Neuronal stem cell (in vitro differentiated cells): ENCODE measurements at regions not wholly inside any gene's neighbourhood (a gene's known extent, or its start where the extent isn't known, plus 50 kb on each side); places are given as distances from the start of the nearest gene placed in this dataset.

ENCODE experiments used
- DNase-seq: peaks from one replicate; pipeline ENCODE4 v3.0.0-alpha.2; 2013; ENCODE audit warnings: low spot score
- H2AFZ ChIP-seq: one replicate; pipeline ENCODE4 v1.6.1; 2013; ENCODE audit warnings: mild to moderate bottlenecking, low read length, inconsistent platforms
- H2AK5ac ChIP-seq: 2 replicates; pipeline ENCODE4 v1.6.1; 2013; ENCODE audit warnings: low read depth, mild to moderate bottlenecking, inconsistent platforms, low read length, moderate library complexity, mixed read lengths
- H2BK120ac ChIP-seq: 2 replicates; pipeline ENCODE4 v1.6.1; 2013; ENCODE audit warnings: low read depth, mild to moderate bottlenecking, inconsistent platforms, low read length, moderate library complexity, mixed read lengths
- H2BK12ac ChIP-seq: one replicate; pipeline ENCODE4 v1.6.1; 2013; ENCODE audit warnings: low read length, inconsistent platforms
- H2BK15ac ChIP-seq: 2 replicates; pipeline ENCODE4 v1.6.1; 2013; ENCODE audit warnings: mild to moderate bottlenecking, low read length, inconsistent platforms, mixed read lengths
- H2BK5ac ChIP-seq: one replicate; pipeline ENCODE4 v1.6.1; 2013; ENCODE audit warnings: inconsistent platforms, mild to moderate bottlenecking, low read length, moderate library complexity
- H3K14ac ChIP-seq: one replicate; pipeline ENCODE4 v1.6.1; 2013; ENCODE audit warnings: low read length, inconsistent platforms
- H3K18ac ChIP-seq: 2 replicates; pipeline ENCODE4 v1.6.1; 2013; ENCODE audit warnings: low read length, inconsistent platforms
- H3K23ac ChIP-seq: 2 replicates; pipeline ENCODE4 v1.6.1; 2013; ENCODE audit warnings: low read depth, mild to moderate bottlenecking, mixed read lengths, low read length, inconsistent platforms; ENCODE audit not compliant: poor library complexity
- H3K27ac ChIP-seq: replicated peaks from 3 replicates; pipeline ENCODE4 v1.5.1; 2013; ENCODE audit warnings: low read length, inconsistent platforms
- H3K27me3 ChIP-seq, 3 experiments: 2 replicates each; pipeline ENCODE4 v1.6.1; 2013; ENCODE audit warnings: low read length in 3 of 3, mild to moderate bottlenecking in 2 of 3, inconsistent platforms in 1 of 3, low read depth in 1 of 3, mixed read lengths in 1 of 3, moderate library complexity in 1 of 3; ENCODE audit not compliant: control insufficient read depth in 3 of 3, insufficient read depth in 3 of 3
- H3K36me3 ChIP-seq, 2 donors: replicated peaks in 1 of 2; 2 replicates each; pipeline ENCODE4 v1.6.1; 2013; ENCODE audit warnings: low read length in 2 of 2; ENCODE audit not compliant: control insufficient read depth in 2 of 2, insufficient read depth in 2 of 2
- H3K4ac ChIP-seq: 2 replicates; pipeline ENCODE4 v1.6.1; 2013; ENCODE audit warnings: inconsistent platforms, mild to moderate bottlenecking, low read length, moderate library complexity
- H3K4me1 ChIP-seq, 2 donors: 1 replicate in 1 of 2; 2 replicates in 1 of 2; pipeline ENCODE4 v1.6.1; 2013; ENCODE audit warnings: low read length in 2 of 2, low read depth in 1 of 2; ENCODE audit not compliant: control insufficient read depth in 2 of 2, insufficient read depth in 1 of 2
- H3K4me2 ChIP-seq: one replicate; pipeline ENCODE4 v1.6.1; 2013; ENCODE audit warnings: mild to moderate bottlenecking, low read length, inconsistent platforms; ENCODE audit not compliant: insufficient read depth, poor library complexity, severe bottlenecking
- H3K4me3 ChIP-seq, 2 donors: 2 replicates each; pipeline ENCODE4 v1.5.1; 2013; ENCODE audit warnings: low read length in 2 of 2, mild to moderate bottlenecking in 2 of 2, inconsistent platforms in 1 of 2, moderate library complexity in 1 of 2
- H3K79me1 ChIP-seq: one replicate; pipeline ENCODE4 v1.6.1; 2013; ENCODE audit warnings: low read depth, mild to moderate bottlenecking, inconsistent platforms, low read length, moderate library complexity
- H3K9ac ChIP-seq: one replicate; pipeline ENCODE4 v1.6.1; 2013; ENCODE audit warnings: mild to moderate bottlenecking, low read depth, low read length, inconsistent platforms; ENCODE audit not compliant: poor library complexity
- H3K9me3 ChIP-seq, 2 donors: replicated peaks in 1 of 2; 2 replicates each; pipeline versions ENCODE3 to v1.6.1; 2013; ENCODE audit warnings: low read length in 2 of 2, mild to moderate bottlenecking in 2 of 2, inconsistent platforms in 1 of 2, low read depth in 1 of 2, mixed read lengths in 1 of 2, moderate library complexity in 1 of 2; ENCODE audit not compliant: control insufficient read depth in 2 of 2, insufficient read depth in 1 of 2
- H4K8ac ChIP-seq: one replicate; pipeline ENCODE4 v1.6.1; 2013; ENCODE audit warnings: low read depth, mild to moderate bottlenecking, inconsistent platforms, low read length, moderate library complexity
- H4K91ac ChIP-seq: one replicate; pipeline ENCODE4 v1.6.1; 2013; ENCODE audit warnings: low read length, low read depth, mild to moderate bottlenecking, inconsistent platforms; ENCODE audit not compliant: poor library complexity
- WGBS, 2 donors: extraction: QIAGEN DNeasy Blood & Tissue Kit; methylation state at CpG; one replicate each; pipeline ENCODE4 v1.1.7; 2013; ENCODE audit warnings: missing lambda C conversion rate in 2 of 2, mixed read lengths in 1 of 2; ENCODE audit not compliant: insufficient read length in 2 of 2, insufficient replicate concordance in 1 of 2; ENCODE audit errors: extremely low coverage in 2 of 2; 5-methylcytosine and 5-hydroxymethylcytosine counted together

GRCh38 chr16:51048544-51048943 is 102.5 kb downstream of the SALL1 start:
- no peak overlapping the region for H2BK5ac ChIP-seq
- peaks cover 0 to 10% of the 10 kb centered on the region in 2 donors for H3K4me1 ChIP-seq
- DNase-seq, result no peak
- H3K79me1 ChIP-seq, result no peaks in the 10 kb centered on the region
- H2BK12ac ChIP-seq, result no peak overlapping the region
- no peak overlapping the region for H3K4ac ChIP-seq
- no peak overlapping the region for H4K91ac ChIP-seq
- H3K27me3 ChIP-seq, result peaks cover 0 to 10% (median 0%) of the 10 kb centered on the region in 3 experiments
- H3K9ac ChIP-seq, result no peak overlapping the region
- H2AFZ ChIP-seq, result no peak overlapping the region
- no peak overlapping the region for H3K23ac ChIP-seq
- no peaks in the 10 kb centered on the region for H3K9me3 ChIP-seq
- no peak overlapping the region for H2BK15ac ChIP-seq
- no peak overlapping the region for H3K18ac ChIP-seq
- H3K27ac ChIP-seq, result no peak overlapping the region
- H2BK120ac ChIP-seq, result no peak overlapping the region
- H4K8ac ChIP-seq, result no peak overlapping the region
- H3K4me3 ChIP-seq, result no peak overlapping the region
- no peak overlapping the region for H3K14ac ChIP-seq
- no CpG with 5 or more reads among the region's 3 CpGs for WGBS, 2 donors
- H2AK5ac ChIP-seq, result no peak overlapping the region
- H3K36me3 ChIP-seq, result no peaks in the 10 kb centered on the region
- H3K4me2 ChIP-seq, result no peak overlapping the region

DNA sequence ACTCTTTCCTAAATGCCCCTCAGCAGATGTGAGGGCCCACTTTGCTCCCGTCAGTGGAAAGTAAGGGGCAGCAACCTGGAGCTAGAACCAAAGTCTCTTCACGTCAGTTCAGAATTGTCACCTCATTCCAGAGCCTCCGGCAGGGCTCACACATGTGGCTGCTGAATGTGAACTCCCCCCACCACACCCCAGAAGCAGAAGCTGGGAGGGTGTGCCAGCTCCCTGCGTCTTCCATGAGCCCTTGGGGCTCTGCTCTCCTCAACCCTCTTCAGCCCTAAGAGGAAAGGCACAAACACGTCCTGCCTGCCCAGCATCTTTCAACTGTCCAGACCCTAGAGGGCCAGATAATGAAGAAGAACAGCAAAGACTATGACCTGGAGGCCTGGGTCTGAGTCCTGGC is 105.3 kb downstream of the SALL1 start:
- no peak overlapping the region for H2BK15ac ChIP-seq
- H2BK120ac ChIP-seq, result no peak overlapping the region
- H2BK5ac ChIP-seq, result no peak overlapping the region
- no peak overlapping the region for H3K23ac ChIP-seq
- H3K4me1 ChIP-seq, result peaks cover 0 to 6% of the 10 kb centered on the region in 2 donors
- H3K14ac ChIP-seq, result no peak overlapping the region
- no peak overlapping the region for H3K4me2 ChIP-seq
- no peak overlapping the region for H3K4me3 ChIP-seq
- H3K79me1 ChIP-seq, result no peaks in the 10 kb centered on the region
- no peak overlapping the region for H3K4ac ChIP-seq
- DNase-seq, result no peak
- no peaks in the 10 kb centered on the region for H3K36me3 ChIP-seq
- H4K91ac ChIP-seq, result no peak overlapping the region
- peak overlapping the region; percentile 2 for H3K18ac ChIP-seq
- H4K8ac ChIP-seq, result no peak overlapping the region
- no peak overlapping the region for H2AFZ ChIP-seq
- no peak overlapping the region for H3K9ac ChIP-seq
- no peak overlapping the region for H2BK12ac ChIP-seq
- peaks cover 0 to 10% (median 2%) of the 10 kb centered on the region in 3 experiments for H3K27me3 ChIP-seq
- no peak overlapping the region for H3K27ac ChIP-seq
- WGBS, 2 donors, result no CpG with 5 or more reads among the region's 5 CpGs
- H3K9me3 ChIP-seq, result no peaks in the 10 kb centered on the region
- H2AK5ac ChIP-seq, result no peak overlapping the region

- no peaks in the 10 kb centered on the region for H3K9me3 ChIP-seq
- H3K23ac ChIP-seq, result no peak overlapping the region
- H3K27me3 ChIP-seq, result peaks cover 0 to 10% (median 2%) of the 10 kb centered on the region in 3 experiments
- H3K4me2 ChIP-seq, result no peak overlapping the region
- no CpG with 5 or more reads among the region's 3 CpGs for WGBS, 2 donors
- H2AFZ ChIP-seq, result no peak overlapping the region
- no peak overlapping the region for H3K9ac ChIP-seq
- peaks cover 0 to 6% of the 10 kb centered on the region in 2 donors for H3K4me1 ChIP-seq
- H2BK5ac ChIP-seq, result no peak overlapping the region
- no peak overlapping the region for H4K91ac ChIP-seq
- H2AK5ac ChIP-seq, result no peak overlapping the region
- no peak overlapping the region for H2BK12ac ChIP-seq
- no peak overlapping the region for H3K4me3 ChIP-seq
- no peak overlapping the region for H2BK120ac ChIP-seq
- no peaks in the 10 kb centered on the region for H3K79me1 ChIP-seq
- no peak overlapping the region for H2BK15ac ChIP-seq
- no peak overlapping the region for H4K8ac ChIP-seq
- no peak overlapping the region for H3K14ac ChIP-seq
- H3K27ac ChIP-seq, result no peak overlapping the region
- no peak for DNase-seq
- H3K4ac ChIP-seq, result no peak overlapping the region
- H3K36me3 ChIP-seq, result no peaks in the 10 kb centered on the region
- no peak overlapping the region for H3K18ac ChIP-seq
Measured at GRCh38 chr16:51045186-51045585, 105.9 kb downstream of the SALL1 start.

- H3K4me1 ChIP-seq, result no peaks in the 10 kb centered on the region
- peaks cover 0 to 10% (median 2%) of the 10 kb centered on the region in 3 experiments for H3K27me3 ChIP-seq
- H3K9me3 ChIP-seq, result no peaks in the 10 kb centered on the region
- H2BK120ac ChIP-seq, result no peak overlapping the region
- no peak overlapping the region for H2BK15ac ChIP-seq
- no peak overlapping the region for H3K9ac ChIP-seq
- H4K8ac ChIP-seq, result no peak overlapping the region
- H3K4ac ChIP-seq, result no peak overlapping the region
- H3K27ac ChIP-seq, result no peak overlapping the region
- H3K36me3 ChIP-seq, result no peaks in the 10 kb centered on the region
- no CpG with 5 or more reads among the region's 6 CpGs for WGBS, 2 donors
- no peak overlapping the region for H2BK12ac ChIP-seq
- H3K14ac ChIP-seq, result no peak overlapping the region
- no peak overlapping the region for H2BK5ac ChIP-seq
- no peak overlapping the region for H3K23ac ChIP-seq
- H3K79me1 ChIP-seq, result no peaks in the 10 kb centered on the region
- H2AFZ ChIP-seq, result no peak overlapping the region
- H3K4me3 ChIP-seq, result no peak overlapping the region
- H3K4me2 ChIP-seq, result no peak overlapping the region
- no peak overlapping the region for H2AK5ac ChIP-seq
- H3K18ac ChIP-seq, result no peak overlapping the region
- no peak overlapping the region for H4K91ac ChIP-seq
- no peak for DNase-seq
Measured at GRCh38 chr16:51041546-51041945, 109.5 kb downstream of the SALL1 start.
